Keratinocyte (primary cell): ENCODE measurements at regions not wholly inside any gene's neighbourhood (a gene's known extent, or its start where the extent isn't known, plus 50 kb on each side); places are given as distances from the start of the nearest gene placed in this dataset.

ENCODE experiments used
- EZH2 ChIP-seq: IDR thresholded peaks from one replicate; pipeline ENCODE4 v1.6.1; 2012; ENCODE audit warnings: inconsistent platforms, mild to moderate bottlenecking, low read length, moderate library complexity
- TF ChIP-seq, protein P1 (sequence below), 3 experiments: IDR thresholded peaks in 1 of 3; conservative IDR thresholded peaks in 1 of 3; optimal IDR thresholded peaks in 1 of 3; 2 replicates in 2 of 3; 3 replicates in 1 of 3; pipeline versions ENCODE3 to v1.5.1; 2011; ENCODE audit warnings: low read length in 3 of 3, mild to moderate bottlenecking in 3 of 3, moderate library complexity in 2 of 3, control low read depth in 1 of 3, inconsistent platforms in 1 of 3; ENCODE audit not compliant: insufficient read depth in 2 of 3; ENCODE audit errors: extremely low read depth in 1 of 3

DNA sequence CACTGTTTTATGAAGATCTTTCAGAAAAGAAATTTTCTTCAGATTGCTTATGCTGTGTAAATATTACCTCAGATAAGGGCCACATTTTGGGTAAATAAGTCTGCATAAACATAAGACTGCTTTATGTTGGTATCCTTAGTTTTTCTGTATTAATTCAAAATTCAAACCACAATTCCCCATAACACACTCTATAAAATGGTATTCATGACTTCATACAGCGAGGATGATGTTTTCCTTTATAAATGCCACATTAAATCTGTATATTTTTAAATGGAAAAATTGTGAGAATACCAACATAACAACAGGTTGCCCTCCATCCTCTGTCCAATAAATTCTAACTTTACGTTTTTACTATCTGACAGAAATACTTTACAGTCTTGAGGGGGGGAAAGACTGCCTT, 248.7 kb upstream of the CXADR start:
- TF ChIP-seq, protein P1, sequence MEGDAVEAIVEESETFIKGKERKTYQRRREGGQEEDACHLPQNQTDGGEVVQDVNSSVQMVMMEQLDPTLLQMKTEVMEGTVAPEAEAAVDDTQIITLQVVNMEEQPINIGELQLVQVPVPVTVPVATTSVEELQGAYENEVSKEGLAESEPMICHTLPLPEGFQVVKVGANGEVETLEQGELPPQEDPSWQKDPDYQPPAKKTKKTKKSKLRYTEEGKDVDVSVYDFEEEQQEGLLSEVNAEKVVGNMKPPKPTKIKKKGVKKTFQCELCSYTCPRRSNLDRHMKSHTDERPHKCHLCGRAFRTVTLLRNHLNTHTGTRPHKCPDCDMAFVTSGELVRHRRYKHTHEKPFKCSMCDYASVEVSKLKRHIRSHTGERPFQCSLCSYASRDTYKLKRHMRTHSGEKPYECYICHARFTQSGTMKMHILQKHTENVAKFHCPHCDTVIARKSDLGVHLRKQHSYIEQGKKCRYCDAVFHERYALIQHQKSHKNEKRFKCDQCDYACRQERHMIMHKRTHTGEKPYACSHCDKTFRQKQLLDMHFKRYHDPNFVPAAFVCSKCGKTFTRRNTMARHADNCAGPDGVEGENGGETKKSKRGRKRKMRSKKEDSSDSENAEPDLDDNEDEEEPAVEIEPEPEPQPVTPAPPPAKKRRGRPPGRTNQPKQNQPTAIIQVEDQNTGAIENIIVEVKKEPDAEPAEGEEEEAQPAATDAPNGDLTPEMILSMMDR (optimal IDR thresholded peaks at IDR 0.05 in 1 of 3, IDR thresholded peaks at IDR 0.05 in 1 of 3, conservative IDR thresholded peaks at IDR 0.05 in 1 of 3; ENCODE audit: extremely low read depth in 1 of 3, insufficient read depth in 2 of 3, low read length in 3 of 3): no peak
- TF ChIP-seq EZH2: no peak
